ENCODE measurements at regions not wholly inside any gene's neighbourhood (a gene's known extent, or its start where the extent isn't known, plus 50 kb on each side); places are given as distances from the start of the nearest gene placed in this dataset.
A peak's percentile ranks its signal among the peaks of the same experiment; 100 is the strongest.
"Not testable (repeated sequence)": the region's sequence is repeated elsewhere in the genome, so short reads cannot be mapped to it uniquely, and the experiment has no call there.

- no peak for DNase-seq (ENCODE audit: low read depth in 4 of 4, low spot score in 2 of 4)
These were observed 125.0 kb upstream of the DHRS4 start for GRCh38 chr14:23828616-23829015.

GRCh38 chr14:23829736-23830471 is 123.7 kb upstream of the DHRS4 start:
- no peak for DNase-seq (ENCODE audit: low read depth in 4 of 4, low spot score in 2 of 4)

- DNase-seq (ENCODE audit: low read depth in 4 of 4, low spot score in 2 of 4): no peak
These were observed 122.0 kb upstream of the DHRS4 start for GRCh38 chr14:23831596-23831995.

GRCh38 chr14:23861666-23862065 is 91.9 kb upstream of the DHRS4 start:
- DNase-seq (ENCODE audit: low read depth in 4 of 4, low spot score in 2 of 4): no peak

- no peak for DNase-seq (ENCODE audit: low read depth in 4 of 4, low spot score in 2 of 4)
These were observed 91.1 kb upstream of the DHRS4 start for GRCh38 chr14:23862513-23862912.

GRCh38 chr14:23863836-23864235 is 89.7 kb upstream of the DHRS4 start:
- DNase-seq (ENCODE audit: low read depth in 4 of 4, low spot score in 2 of 4): no peak

GRCh38 chr14:23864259-23864658 is 89.3 kb upstream of the DHRS4 start:
- no peak for DNase-seq (ENCODE audit: low read depth in 4 of 4, low spot score in 2 of 4)

- DNase-seq (ENCODE audit: low read depth in 4 of 4, low spot score in 2 of 4): no peak
These were observed 88.7 kb upstream of the DHRS4 start for GRCh38 chr14:23864861-23865260.

- no peak for DNase-seq (ENCODE audit: low read depth in 4 of 4, low spot score in 2 of 4)
These were observed 88.1 kb upstream of the DHRS4 start for GRCh38 chr14:23865502-23865901.

GRCh38 chr14:23866269-23866668 is 87.3 kb upstream of the DHRS4 start:
- no peak for DNase-seq (ENCODE audit: low read depth in 4 of 4, low spot score in 2 of 4)

GRCh38 chr14:23869078-23869719 is 84.4 kb upstream of the DHRS4 start:
- DNase-seq (ENCODE audit: low read depth in 4 of 4, low spot score in 2 of 4): no peak

- no peak for DNase-seq (ENCODE audit: low read depth in 4 of 4, low spot score in 2 of 4)
These were observed 77.3 kb upstream of the DHRS4 start for GRCh38 chr14:23876160-23876750.

- no peak for DNase-seq (ENCODE audit: low read depth in 4 of 4, low spot score in 2 of 4)
These were observed 76.5 kb upstream of the DHRS4 start for GRCh38 chr14:23877111-23877510.

GRCh38 chr14:23877538-23878180 is 75.9 kb upstream of the DHRS4 start:
- no peak for DNase-seq (ENCODE audit: low read depth in 4 of 4, low spot score in 2 of 4)

GRCh38 chr14:23881282-23881681 is 72.3 kb upstream of the DHRS4 start:
- no peak for DNase-seq (ENCODE audit: low read depth in 4 of 4, low spot score in 2 of 4)

- DNase-seq (ENCODE audit: low read depth in 4 of 4, low spot score in 2 of 4): peak in 2 of 4 donors; percentile 19 to 34
These were observed 69.7 kb upstream of the DHRS4 start for GRCh38 chr14:23883684-23884540.

- DNase-seq (ENCODE audit: low read depth in 4 of 4, low spot score in 2 of 4): no peak
These were observed 69.0 kb upstream of the DHRS4 start for GRCh38 chr14:23884541-23884904.

- no peak for DNase-seq (ENCODE audit: low read depth in 4 of 4, low spot score in 2 of 4)
These were observed 66.0 kb upstream of the DHRS4 start for GRCh38 chr14:23887536-23887935.

GRCh38 chr14:23891717-23892116 is 61.9 kb upstream of the DHRS4 start:
- DNase-seq (ENCODE audit: low read depth in 4 of 4, low spot score in 2 of 4): not testable (repeated sequence)

GRCh38 chr14:23892289-23892688 is 61.3 kb upstream of the DHRS4 start:
- not testable (repeated sequence) for DNase-seq (ENCODE audit: low read depth in 4 of 4, low spot score in 2 of 4)

Data from left renal cortex interstitium (tissue), 4 donors.